ENCODE measurements at regions not wholly inside any gene's neighbourhood (a gene's known extent, or its start where the extent isn't known, plus 50 kb on each side); places are given as distances from the start of the nearest gene placed in this dataset.

DNA sequence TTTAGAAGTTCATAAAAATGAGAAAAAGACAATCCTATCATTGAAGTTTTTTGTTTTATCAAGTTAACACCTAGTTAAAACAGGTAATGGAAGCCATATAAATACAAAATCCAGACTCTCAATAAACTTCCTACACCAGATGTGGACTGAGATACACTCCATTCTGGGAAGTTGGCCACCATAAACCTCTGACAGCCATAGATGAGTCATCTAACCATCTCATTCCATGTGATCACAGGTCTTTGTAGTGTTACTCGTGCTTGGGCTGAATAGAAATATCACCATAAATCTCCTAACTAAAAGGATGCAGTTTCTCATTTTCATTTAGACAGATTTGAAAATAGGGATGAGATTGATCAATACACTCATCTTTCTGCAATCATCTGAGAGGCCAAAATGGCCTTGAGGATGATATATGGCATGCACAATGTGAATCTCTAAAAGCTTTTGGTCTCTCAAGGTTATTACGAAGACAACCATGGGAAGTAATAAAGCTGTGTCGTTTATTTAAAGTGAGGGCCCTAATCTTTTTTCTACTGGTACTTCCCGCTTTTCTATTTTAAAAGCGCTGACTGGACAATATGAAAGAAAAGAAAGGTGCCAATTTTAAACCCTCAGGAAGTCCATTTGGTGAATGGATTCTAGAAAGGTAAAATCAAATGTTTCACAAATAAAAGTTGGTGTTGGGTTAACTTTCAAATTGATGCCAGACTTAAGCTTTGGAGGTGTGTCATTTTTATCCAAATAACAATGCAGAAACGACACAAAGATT is 155.5 kb downstream of the POLR2M start:
- TF ChIP-seq, protein P1, sequence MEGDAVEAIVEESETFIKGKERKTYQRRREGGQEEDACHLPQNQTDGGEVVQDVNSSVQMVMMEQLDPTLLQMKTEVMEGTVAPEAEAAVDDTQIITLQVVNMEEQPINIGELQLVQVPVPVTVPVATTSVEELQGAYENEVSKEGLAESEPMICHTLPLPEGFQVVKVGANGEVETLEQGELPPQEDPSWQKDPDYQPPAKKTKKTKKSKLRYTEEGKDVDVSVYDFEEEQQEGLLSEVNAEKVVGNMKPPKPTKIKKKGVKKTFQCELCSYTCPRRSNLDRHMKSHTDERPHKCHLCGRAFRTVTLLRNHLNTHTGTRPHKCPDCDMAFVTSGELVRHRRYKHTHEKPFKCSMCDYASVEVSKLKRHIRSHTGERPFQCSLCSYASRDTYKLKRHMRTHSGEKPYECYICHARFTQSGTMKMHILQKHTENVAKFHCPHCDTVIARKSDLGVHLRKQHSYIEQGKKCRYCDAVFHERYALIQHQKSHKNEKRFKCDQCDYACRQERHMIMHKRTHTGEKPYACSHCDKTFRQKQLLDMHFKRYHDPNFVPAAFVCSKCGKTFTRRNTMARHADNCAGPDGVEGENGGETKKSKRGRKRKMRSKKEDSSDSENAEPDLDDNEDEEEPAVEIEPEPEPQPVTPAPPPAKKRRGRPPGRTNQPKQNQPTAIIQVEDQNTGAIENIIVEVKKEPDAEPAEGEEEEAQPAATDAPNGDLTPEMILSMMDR (IDR thresholded peaks at IDR 0.05; ENCODE audit: borderline replicate concordance, insufficient read depth, low read depth, low read length) = no peak
- H3K4me3 ChIP-seq (ENCODE audit: low read depth, low read length) = no peak overlapping the region

DNA sequence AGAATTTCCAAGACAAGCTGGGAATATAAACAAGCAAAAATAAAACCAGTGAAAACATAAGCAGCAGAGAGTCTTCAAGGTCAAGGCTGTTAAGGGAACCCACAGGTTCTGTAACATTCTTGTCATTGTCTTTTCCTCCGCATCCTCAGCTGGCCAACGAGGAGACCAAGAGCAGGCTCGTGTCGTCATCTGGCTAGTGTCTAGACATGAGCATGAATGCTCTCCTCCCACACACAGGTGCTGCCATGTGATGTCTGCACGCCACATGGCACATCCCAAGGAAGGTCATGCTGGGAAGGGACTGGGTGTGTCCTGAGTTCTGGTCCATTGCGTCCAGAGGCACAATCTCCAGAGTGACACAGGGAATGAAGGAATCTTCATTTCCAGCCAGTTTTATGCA is 156.2 kb downstream of the POLR2M start:
- H3K4me3 ChIP-seq (ENCODE audit: low read depth, low read length) = no peak overlapping the region
- TF ChIP-seq, protein P1 (IDR thresholded peaks at IDR 0.05; ENCODE audit: borderline replicate concordance, insufficient read depth, low read depth, low read length) = no peak

DNA sequence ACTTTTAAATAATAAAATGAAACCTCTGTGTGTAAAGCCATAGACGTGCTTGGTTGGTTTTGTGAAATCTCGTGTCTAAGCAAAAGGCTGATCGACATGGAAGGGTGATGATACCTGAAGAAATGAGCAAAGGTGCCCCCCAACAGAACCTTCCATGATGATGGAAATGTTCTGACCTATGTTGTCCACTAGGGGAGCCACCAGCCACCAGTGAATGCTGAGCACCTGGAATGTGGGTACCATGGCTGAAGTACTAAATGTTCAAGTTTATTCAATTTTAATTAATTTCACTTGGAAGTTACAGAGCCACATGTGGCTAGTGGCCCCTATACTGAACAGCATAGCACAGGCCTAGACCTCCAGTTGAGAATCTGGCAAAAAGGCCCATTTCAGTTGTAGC is 158.8 kb downstream of the POLR2M start:
- H3K4me3 ChIP-seq (ENCODE audit: low read depth, low read length) = no peak overlapping the region
- TF ChIP-seq, protein P1 (IDR thresholded peaks at IDR 0.05; ENCODE audit: borderline replicate concordance, insufficient read depth, low read depth, low read length) = peak; percentile 48; the same call in 1 of the 2 replicates

DNA sequence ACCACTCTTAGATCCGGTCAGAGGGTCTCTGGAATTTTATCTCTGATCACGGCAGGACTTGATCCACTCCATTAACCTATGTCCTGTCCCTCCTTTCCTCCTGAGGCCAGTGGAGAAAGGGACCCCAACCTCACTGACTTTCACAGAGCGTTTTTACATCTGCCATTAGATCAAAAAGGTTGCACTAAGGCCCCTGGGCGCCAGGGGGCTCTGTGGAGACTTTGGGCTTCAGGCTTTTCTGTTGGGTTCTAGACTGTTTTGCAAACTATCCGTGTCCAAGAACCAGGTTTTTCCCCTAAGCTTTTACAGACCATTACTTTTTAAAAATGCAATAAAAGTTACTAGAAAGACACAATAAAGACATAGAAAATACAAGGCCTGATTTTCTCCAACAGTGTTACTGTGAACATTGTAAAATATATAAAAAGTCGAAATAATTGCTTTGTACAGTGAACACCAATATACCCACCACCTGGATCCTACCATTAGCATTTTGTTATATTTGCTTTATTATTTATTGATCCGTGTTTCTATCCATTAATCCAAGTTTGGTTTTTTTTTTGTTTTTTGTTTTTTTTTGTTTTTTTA is 159.7 kb downstream of the POLR2M start:
- TF ChIP-seq, protein P1 (IDR thresholded peaks at IDR 0.05; ENCODE audit: borderline replicate concordance, insufficient read depth, low read depth, low read length) = peak; percentile 77
- no peak overlapping the region for H3K4me3 ChIP-seq (ENCODE audit: low read depth, low read length)

DNA sequence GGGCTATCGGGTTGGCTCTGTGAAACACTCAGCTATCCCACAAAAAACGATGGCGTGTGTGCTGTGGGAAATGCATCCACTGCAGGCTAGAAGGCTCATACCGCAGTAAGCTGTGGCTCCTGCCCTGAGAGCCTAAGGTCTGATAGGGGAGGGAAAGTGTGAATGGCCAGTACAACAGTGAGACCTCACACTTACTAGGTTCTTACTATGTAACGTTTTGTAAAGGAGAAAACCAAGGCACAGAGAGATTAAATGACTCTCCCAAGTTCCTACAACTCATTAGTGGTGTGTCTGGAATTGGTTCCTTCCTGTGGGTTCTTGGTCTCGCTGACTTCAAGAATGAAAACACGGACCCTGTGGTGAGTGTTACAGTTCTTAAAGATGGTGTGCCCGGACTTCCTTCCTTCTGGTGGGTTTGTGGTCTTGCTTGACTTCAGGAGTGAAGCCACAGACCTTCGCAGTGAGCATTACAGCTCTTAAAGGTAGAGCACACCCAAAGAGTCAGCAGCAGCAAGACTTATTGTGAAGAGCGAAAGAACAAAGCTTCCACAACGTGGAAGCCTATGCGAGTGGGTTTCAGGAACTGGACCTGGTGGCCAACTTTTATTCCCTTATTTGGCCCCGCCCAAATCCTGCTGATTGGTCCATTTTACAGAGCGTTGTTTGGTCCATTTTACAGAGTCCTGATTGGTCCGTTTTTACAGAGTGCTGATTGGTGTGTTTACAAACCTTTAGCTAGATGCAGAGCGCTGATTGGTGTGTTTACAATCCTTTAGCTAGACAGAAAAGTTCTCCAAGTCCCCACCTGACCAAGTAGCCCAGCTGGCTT is 161.7 kb downstream of the POLR2M start:
- no peak overlapping the region for H3K4me3 ChIP-seq (ENCODE audit: low read depth, low read length)
- TF ChIP-seq, protein P1 (IDR thresholded peaks at IDR 0.05; ENCODE audit: borderline replicate concordance, insufficient read depth, low read depth, low read length) = no peak

DNA sequence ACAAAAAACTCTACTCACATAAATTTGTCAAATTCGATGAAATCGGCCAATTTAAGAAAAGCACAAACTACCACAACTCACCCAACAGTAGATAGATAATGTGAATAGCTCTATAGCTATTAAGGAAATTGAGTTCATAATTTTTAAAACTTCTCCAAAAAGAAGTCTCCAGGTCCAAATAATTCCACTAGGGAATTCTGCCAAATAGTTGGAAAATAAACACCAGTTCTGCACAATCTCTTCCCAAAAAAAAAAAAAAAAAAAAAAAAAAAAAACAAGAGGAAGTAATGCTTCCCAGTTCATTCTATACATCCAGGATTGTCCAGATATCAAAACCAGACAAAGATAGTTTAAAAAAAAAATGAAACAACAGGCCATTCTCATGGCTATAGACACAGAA is 164.2 kb downstream of the POLR2M start:
- no peak overlapping the region for H3K4me3 ChIP-seq (ENCODE audit: low read depth, low read length)
- TF ChIP-seq, protein P1 (IDR thresholded peaks at IDR 0.05; ENCODE audit: borderline replicate concordance, insufficient read depth, low read depth, low read length) = no peak
